A549 (cell line): ENCODE measurements at regions not wholly inside any gene's neighbourhood (a gene's known extent, or its start where the extent isn't known, plus 50 kb on each side); places are given as distances from the start of the nearest gene placed in this dataset.

Experiments used
- ATAC-seq, 2 experiments: fragments of 200-7000 bp in 1 of 2; fragments of >200 bp in 1 of 2; cut with Nextera tagmentation in 1 of 2; cut with Tn5 transposase in 1 of 2; 3 replicates each; pipeline versions ENCODE4 v1.8.0 to v1.9.1; 2018 to 2020; ENCODE audit warnings: mild to moderate bottlenecking in 1 of 2, moderate library complexity in 1 of 2
- CTCF ChIA-PET: fragments of 300-600 bp; sonication (Branson Sonifier 250); formaldehyde crosslinking; extraction: SDS; loops from one replicate; lab custom pipeline; 2021; ENCODE audit warnings: antibody characterized with exemption, inconsistent platforms; lab: Yijun Ruan, JAX
- POLR2A ChIA-PET: fragments of 350-600 bp; formaldehyde crosslinking; extraction: SDS; loops from one replicate; lab custom pipeline; 2021; ENCODE audit warnings: antibody characterized with exemption, inconsistent platforms; lab: Yijun Ruan, JAX
- DNase-seq, 2 experiments: peaks; one replicate each; pipeline versions ENCODE4 v3.0.0 to v3.0.0-alpha.2; 2011 to 2016; ENCODE audit warnings: low read depth in 1 of 2, low spot score in 1 of 2
- FAIRE-seq: peaks from 2 replicates; lab custom pipeline; 2011; peaks lifted over from hg19 to GRCh38; lab: Jason Lieb, UNC
- H3K27ac ChIP-seq, 2 experiments: fragments of >200 bp; sonication (Bioruptor Twin); formaldehyde crosslinking; 3 replicates each; pipeline ENCODE4 v1.5.1; 2016 to 2017
- H3K4me1 ChIP-seq: fragments of >200 bp; sonication (Bioruptor Twin); formaldehyde crosslinking; 3 replicates; pipeline ENCODE4 v1.6.1; 2016
- H3K4me2 ChIP-seq: fragments of >200 bp; sonication (Bioruptor Twin); formaldehyde crosslinking; 3 replicates; pipeline ENCODE4 v1.6.1; 2016
- H3K4me3 ChIP-seq: fragments of >200 bp; sonication (Bioruptor Twin); formaldehyde crosslinking; 3 replicates; pipeline ENCODE4 v1.5.1; 2016
- H3K9me3 ChIP-seq: fragments of >200 bp; sonication (Bioruptor Twin); formaldehyde crosslinking; 3 replicates; pipeline ENCODE4 v1.6.1; 2016
- CBX8 ChIP-seq: fragments of 200-600 bp; sonication (generic); IDR thresholded peaks from 2 replicates; pipeline ENCODE4 v1.6.1; 2016
- CEBPB ChIP-seq, 2 experiments: fragments of >200 bp in 1 of 2; sonication (Bioruptor Twin) in 1 of 2; formaldehyde crosslinking in 1 of 2; IDR thresholded peaks; 2 replicates each; pipeline ENCODE4 v1.6.1; 2012 to 2016
- CHD2 ChIP-seq: fragments of 150-350 bp; IDR thresholded peaks from 2 replicates; pipeline ENCODE4 v1.6.1; 2014; ENCODE audit warnings: low read length; ENCODE audit not compliant: partially characterized antibody
- E2F6 ChIP-seq: IDR thresholded peaks from 2 replicates; pipeline ENCODE4 v1.6.1; 2012; ENCODE audit warnings: low read depth, borderline replicate concordance
- EHF ChIP-seq: fragments of 250-450 bp; sonication (Bioruptor Pico); IDR thresholded peaks from 2 replicates; pipeline ENCODE4 v1.5.0; 2020; ENCODE audit warnings: mild to moderate bottlenecking
- EP300 ChIP-seq, 2 experiments: fragments of >200 bp; sonication (Bioruptor Twin); formaldehyde crosslinking; IDR thresholded peaks; 2 replicates in 1 of 2; 3 replicates in 1 of 2; pipeline ENCODE4 v1.6.1; 2016 to 2017
- ESRRA ChIP-seq: fragments of 150-350 bp; IDR thresholded peaks from 2 replicates; pipeline ENCODE4 v1.6.1; 2014; ENCODE audit warnings: mild to moderate bottlenecking, low read length, borderline replicate concordance
- HDAC2 ChIP-seq: fragments of 200-600 bp; sonication (generic); IDR thresholded peaks from 2 replicates; pipeline ENCODE4 v1.6.1; 2016
- HOXB13 ChIP-seq: fragments of 250-450 bp; sonication (Bioruptor Pico); IDR thresholded peaks from 2 replicates; pipeline ENCODE4 v1.5.0; 2020; ENCODE audit warnings: low read depth, mild to moderate bottlenecking, moderate library complexity
- JUN ChIP-seq, 2 experiments: fragments of >200 bp; sonication (Bioruptor Twin); formaldehyde crosslinking; IDR thresholded peaks; 2 replicates in 1 of 2; 3 replicates in 1 of 2; pipeline ENCODE4 v1.6.1; 2016 to 2017
- MAFK ChIP-seq: fragments of 450-650 bp; IDR thresholded peaks from 2 replicates; pipeline ENCODE4 v1.6.1; 2014; ENCODE audit not compliant: partially characterized antibody
- MAZ ChIP-seq: fragments of 150-350 bp; IDR thresholded peaks from 2 replicates; pipeline ENCODE4 v1.6.1; 2014; ENCODE audit warnings: antibody characterized with exemption, low read depth, low read length, borderline replicate concordance
- NFE2L2 ChIP-seq: fragments of 150-350 bp; conservative IDR thresholded peaks from 2 replicates; pipeline ENCODE4 v1.6.1; 2014; ENCODE audit warnings: low read length
- NR3C1 ChIP-seq: fragments of >200 bp; sonication (Bioruptor Twin); formaldehyde crosslinking; IDR thresholded peaks from 3 replicates; pipeline ENCODE4 v1.6.1; 2017
- POLR2A ChIP-seq: IDR thresholded peaks from 2 replicates; pipeline ENCODE4 v1.6.1; 2012; ENCODE audit warnings: mild to moderate bottlenecking, low read length
- RAD21 ChIP-seq, 2 experiments: fragments of >200 bp in 1 of 2; sonication (Bioruptor Twin) in 1 of 2; formaldehyde crosslinking in 1 of 2; IDR thresholded peaks in 1 of 2; conservative IDR thresholded peaks in 1 of 2; 2 replicates in 1 of 2; 3 replicates in 1 of 2; pipeline ENCODE4 v1.6.1; 2012 to 2018; ENCODE audit warnings: inconsistent platforms in 1 of 2
- RFX5 ChIP-seq: fragments of 450-650 bp; IDR thresholded peaks from 2 replicates; pipeline ENCODE4 v1.7.1; 2014; ENCODE audit warnings: antibody characterized with exemption, mild to moderate bottlenecking, moderate library complexity
- SMC3 ChIP-seq: fragments of >200 bp; sonication (Bioruptor Twin); formaldehyde crosslinking; IDR thresholded peaks from 3 replicates; pipeline ENCODE4 v1.6.1; 2018; ENCODE audit warnings: inconsistent platforms
- SREBF2 ChIP-seq: fragments of 450-650 bp; IDR thresholded peaks from 2 replicates; pipeline ENCODE4 v1.6.1; 2014; ENCODE audit warnings: mild to moderate bottlenecking, moderate library complexity
- ZFP36 ChIP-seq: fragments of 450-650 bp; IDR thresholded peaks from 2 replicates; pipeline ENCODE4 v1.6.1; 2014; ENCODE audit warnings: borderline replicate concordance; ENCODE audit not compliant: partially characterized antibody
- ZSCAN20 ChIP-seq: fragments of 250-450 bp; sonication (Bioruptor Pico); IDR thresholded peaks from 2 replicates; pipeline ENCODE4 v1.8.0; 2022; ENCODE audit warnings: mild to moderate bottlenecking, moderate library complexity
- WGBS: methylation state at CpG from one replicate; pipeline ENCODE4 v1.1.6; 2017; ENCODE audit errors: missing lambda C conversion rate; 5-methylcytosine and 5-hydroxymethylcytosine counted together
- TF ChIP-seq, protein P1 (sequence below): fragments of 250-450 bp; sonication (Bioruptor Pico); IDR thresholded peaks from 2 replicates; pipeline ENCODE4 v1.5.0; 2021; ENCODE audit warnings: mild to moderate bottlenecking, moderate library complexity, borderline replicate concordance
- TF ChIP-seq, protein P2 (sequence below): fragments of 250-450 bp; sonication (Bioruptor Pico); IDR thresholded peaks from 2 replicates; pipeline ENCODE4 v1.5.0; 2020; ENCODE audit warnings: low read depth, mild to moderate bottlenecking, moderate library complexity

DNA sequence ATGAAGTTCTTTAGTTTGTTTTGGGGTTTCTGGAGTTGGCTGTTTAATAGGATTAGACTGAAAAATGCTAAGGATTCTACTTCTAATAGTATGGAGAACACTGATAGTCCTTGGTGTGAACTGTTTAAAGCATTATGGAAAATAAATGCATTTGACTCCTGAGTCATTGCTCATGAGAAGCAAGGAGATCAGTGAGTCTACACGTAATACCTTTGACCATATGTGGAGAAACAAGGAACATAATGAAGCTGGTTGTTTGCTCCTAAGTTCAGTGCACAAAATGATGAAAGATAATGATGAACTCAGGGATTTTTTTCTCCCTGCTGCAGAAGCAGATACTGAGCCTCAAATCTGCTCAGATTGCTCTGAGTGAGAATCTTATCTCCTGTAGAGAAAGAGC is 158.9 kb upstream of the COL11A1 start:
- POLR2A ChIA-PET, result no interaction called here
- H3K4me3 ChIP-seq, result no peak overlapping the region
- FAIRE-seq (no peak), DNase-seq (no peak), ATAC-seq (no peak)
- 29% methylated on average over 1 of the region's 1 CpG for WGBS
- H3K27ac ChIP-seq, result no peak overlapping the region
- H3K4me2 ChIP-seq, result no peak overlapping the region
- H3K9me3 ChIP-seq, result no peaks in the 10 kb centered on the region
- TF ChIP-seq E2F6 (no peak), HDAC2 (no peak), EHF (CRISPR knock-in tag) (no peak), SREBF2 (no peak), CEBPB (IDR thresholded peaks at IDR 0.05) (no peak), NR3C1 (no peak)
- TF ChIP-seq, protein P1, sequence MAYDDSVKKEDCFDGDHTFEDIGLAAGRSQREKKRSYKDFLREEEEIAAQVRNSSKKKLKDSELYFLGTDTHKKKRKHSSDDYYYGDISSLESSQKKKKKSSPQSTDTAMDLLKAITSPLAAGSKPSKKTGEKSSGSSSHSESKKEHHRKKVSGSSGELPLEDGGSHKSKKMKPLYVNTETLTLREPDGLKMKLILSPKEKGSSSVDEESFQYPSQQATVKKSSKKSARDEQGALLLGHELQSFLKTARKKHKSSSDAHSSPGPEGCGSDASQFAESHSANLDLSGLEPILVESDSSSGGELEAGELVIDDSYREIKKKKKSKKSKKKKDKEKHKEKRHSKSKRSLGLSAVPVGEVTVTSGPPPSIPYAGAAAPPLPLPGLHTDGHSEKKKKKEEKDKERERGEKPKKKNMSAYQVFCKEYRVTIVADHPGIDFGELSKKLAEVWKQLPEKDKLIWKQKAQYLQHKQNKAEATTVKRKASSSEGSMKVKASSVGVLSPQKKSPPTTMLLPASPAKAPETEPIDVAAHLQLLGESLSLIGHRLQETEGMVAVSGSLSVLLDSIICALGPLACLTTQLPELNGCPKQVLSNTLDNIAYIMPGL, result no peak
- TF ChIP-seq, protein P2, sequence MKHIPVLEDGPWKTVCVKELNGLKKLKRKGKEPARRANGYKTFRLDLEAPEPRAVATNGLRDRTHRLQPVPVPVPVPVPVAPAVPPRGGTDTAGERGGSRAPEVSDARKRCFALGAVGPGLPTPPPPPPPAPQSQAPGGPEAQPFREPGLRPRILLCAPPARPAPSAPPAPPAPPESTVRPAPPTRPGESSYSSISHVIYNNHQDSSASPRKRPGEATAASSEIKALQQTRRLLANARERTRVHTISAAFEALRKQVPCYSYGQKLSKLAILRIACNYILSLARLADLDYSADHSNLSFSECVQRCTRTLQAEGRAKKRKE (CRISPR knock-in tag), result no peak
- CTCF ChIA-PET, result no interaction called here
- no peaks in the 10 kb centered on the region for H3K4me1 ChIP-seq

- CTCF ChIA-PET, result no interaction called here
- no peak for ATAC-seq
- H3K9me3 ChIP-seq, result no peaks in the 10 kb centered on the region
- DNase-seq, result no peak
- no peak for TF ChIP-seq MAFK
- TF ChIP-seq SMC3, result no peak
- TF ChIP-seq CHD2, result no peak
- TF ChIP-seq NFE2L2, result no peak
- TF ChIP-seq, protein P1, result no peak
- TF ChIP-seq RFX5, result no peak
- no peak for TF ChIP-seq MAZ
- no peaks in the 10 kb centered on the region for H3K4me1 ChIP-seq
- POLR2A ChIA-PET, result no interaction called here
- no peak overlapping the region for H3K4me2 ChIP-seq
- H3K4me3 ChIP-seq, result no peak overlapping the region
- FAIRE-seq, result no peak
- H3K27ac ChIP-seq, result no peak overlapping the region
Observed at GRCh38 chr1:103266036-103266435, 157.7 kb upstream of the COL11A1 start.

- no peak overlapping the region for H3K27ac ChIP-seq
- TF ChIP-seq JUN (IDR thresholded peaks at IDR 0.05) (no peak), CBX8 (no peak), EP300 (IDR thresholded peaks at IDR 0.05) (no peak), HOXB13 (no peak), RAD21 (conservative IDR thresholded peaks at IDR 0.05 in 1 of 2, IDR thresholded peaks at IDR 0.05 in 1 of 2) (no peak), ESRRA (no peak), HDAC2 (no peak), NR3C1 (no peak), ZSCAN20 (CRISPR knock-in tag) (no peak), CHD2 (no peak), ZFP36 (no peak), POLR2A (no peak)
- TF ChIP-seq, protein P2 (CRISPR knock-in tag), result no peak
Observed at GRCh38 chr1:103265551-103265950, 157.2 kb upstream of the COL11A1 start.

More at GRCh38 chr1:103265551-103265950, 157.2 kb upstream of the COL11A1 start:
- FAIRE-seq (no peak), DNase-seq (peak in 1 of 2 experiments; percentile 4), ATAC-seq (no peak)
- CTCF ChIA-PET, result no interaction called here
- Histone ChIP-seq H3K9me3 (no peaks in the 10 kb centered on the region), H3K4me1 (no peaks in the 10 kb centered on the region), H3K4me3 (no peak overlapping the region), H3K4me2 (no peak overlapping the region)
- POLR2A ChIA-PET, result no interaction called here
